Right renal pelvis (tissue), 4 donors: ENCODE measurements at regions not wholly inside any gene's neighbourhood (a gene's known extent, or its start where the extent isn't known, plus 50 kb on each side); places are given as distances from the start of the nearest gene placed in this dataset.
A peak's percentile ranks its signal among the peaks of the same experiment; 100 is the strongest.
"Not testable (repeated sequence)": the region's sequence is repeated elsewhere in the genome, so short reads cannot be mapped to it uniquely, and the experiment has no call there.

Experiments
- DNase-seq, 4 donors: peaks; one replicate each; pipeline ENCODE4 v3.0.0-alpha.2; 2013; ENCODE audit warnings: low read depth in 4 of 4, low spot score in 3 of 4, missing footprints in 1 of 4

- no peak for DNase-seq
These were observed 89.1 kb downstream of the ACTL7B start for GRCh38 chr9:108766626-108767161.

- DNase-seq = no peak
These were observed 90.5 kb downstream of the ACTL7B start for GRCh38 chr9:108765265-108765664.

GRCh38 chr9:108762348-108763055, 93.3 kb downstream of the ACTL7B start:
- DNase-seq = no peak

- DNase-seq = peak in 3 of 4 donors; percentile 23 to 57 (median 43)
These were observed 94.0 kb downstream of the ACTL7B start for GRCh38 chr9:108761655-108762347.

GRCh38 chr9:108760841-108761240, 94.9 kb downstream of the ACTL7B start:
- no peak for DNase-seq

- no peak for DNase-seq
These were observed 96.0 kb downstream of the ACTL7B start for GRCh38 chr9:108759835-108760234.

- DNase-seq = no peak
These were observed 96.4 kb downstream of the ACTL7B start for GRCh38 chr9:108759399-108759798.

GRCh38 chr9:108756746-108757490, 98.9 kb downstream of the ACTL7B start:
- DNase-seq = no peak

GRCh38 chr9:108755979-108756378, 99.8 kb downstream of the ACTL7B start:
- DNase-seq = no peak

GRCh38 chr9:108751369-108751768, 104.4 kb downstream of the ACTL7B start:
- DNase-seq = no peak

GRCh38 chr9:108750661-108751215, 105.0 kb downstream of the ACTL7B start:
- no peak for DNase-seq

GRCh38 chr9:108748776-108749175, 107.0 kb downstream of the ACTL7B start:
- no peak for DNase-seq

GRCh38 chr9:108746864-108747263, 108.9 kb downstream of the ACTL7B start:
- DNase-seq = no peak

- no peak for DNase-seq
These were observed 109.8 kb downstream of the ACTL7B start for GRCh38 chr9:108746001-108746400.

- no peak for DNase-seq
These were observed 111.1 kb downstream of the ACTL7B start for GRCh38 chr9:108744641-108745040.

- peak; percentile 29 to 67 (median 52) for DNase-seq
These were observed 111.8 kb downstream of the ACTL7B start for GRCh38 chr9:108743901-108744371.

GRCh38 chr9:108743416-108743815, 112.4 kb downstream of the ACTL7B start:
- DNase-seq = no peak

GRCh38 chr9:108742191-108742590, 113.6 kb downstream of the ACTL7B start:
- DNase-seq = no peak

GRCh38 chr9:108731292-108731691, 124.5 kb downstream of the ACTL7B start:
- DNase-seq = not testable (repeated sequence)

GRCh38 chr9:108727580-108728111, 128.1 kb downstream of the ACTL7B start:
- DNase-seq = no peak

GRCh38 chr9:108724652-108725051, 131.1 kb downstream of the ACTL7B start:
- no peak for DNase-seq
